ENCODE measurements at regions not wholly inside any gene's neighbourhood (a gene's known extent, or its start where the extent isn't known, plus 50 kb on each side); places are given as distances from the start of the nearest gene placed in this dataset.

DNA sequence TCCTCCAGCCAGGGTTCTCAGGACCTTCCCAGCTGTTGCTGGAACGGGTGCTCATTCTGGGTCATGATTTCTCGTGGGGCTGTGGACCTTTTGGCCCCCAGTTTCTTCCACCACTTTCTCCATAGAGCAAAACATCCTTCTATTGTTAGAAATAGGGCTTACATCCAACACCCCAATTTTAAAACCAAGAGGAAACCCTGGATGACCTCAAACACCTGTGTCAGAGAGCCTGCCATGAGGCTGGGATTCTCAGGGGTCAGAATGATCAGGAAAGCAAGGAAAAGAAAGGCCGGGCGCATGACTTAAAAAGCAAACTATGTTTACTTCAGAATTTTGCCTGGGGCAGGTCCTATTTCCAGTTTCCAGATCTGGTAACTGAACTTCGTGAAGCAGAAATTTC, 307.9 kb upstream of the MEIS1 start:
- Histone ChIP-seq H3K9ac (ENCODE audit: low read depth, low read length, poor library complexity, severe bottlenecking) (no peak overlapping the region), H3K4me3 (ENCODE audit: low read length, poor library complexity, severe bottlenecking) (no peak overlapping the region), H2AFZ (ENCODE audit: low read length) (no peak overlapping the region), H3K9me2 (replicated peaks; ENCODE audit: low read depth, low read length) (no peaks in the 10 kb centered on the region), H3K79me2 (ENCODE audit: insufficient read depth, low read length) (no peaks in the 10 kb centered on the region), H3K9me3 (ENCODE audit: insufficient read depth, low read depth, low read length) (no peaks in the 10 kb centered on the region), H3K4me2 (ENCODE audit: low read depth, low read length, poor library complexity, severe bottlenecking) (no peak overlapping the region), H3K27me3 (ENCODE audit: insufficient read depth, low read length, poor library complexity, severe bottlenecking) (no peaks in the 10 kb centered on the region), H3K36me3 (ENCODE audit: insufficient read depth, low read length) (no peaks in the 10 kb centered on the region), H3F3A (ENCODE audit: low read depth) (no peaks in the 10 kb centered on the region), H3K4me1 (ENCODE audit: insufficient read depth, low read length, poor library complexity, severe bottlenecking) (no peaks in the 10 kb centered on the region), H4K20me1 (ENCODE audit: insufficient read depth, low read length, poor library complexity, severe bottlenecking) (no peaks in the 10 kb centered on the region)
- TF ChIP-seq CTCF (conservative IDR thresholded peaks at IDR 0.05; ENCODE audit: low read length) (no peak), EZH2phosphoT487 (IDR thresholded peaks at IDR 0.05; ENCODE audit: borderline replicate concordance) (no peak)

DNA sequence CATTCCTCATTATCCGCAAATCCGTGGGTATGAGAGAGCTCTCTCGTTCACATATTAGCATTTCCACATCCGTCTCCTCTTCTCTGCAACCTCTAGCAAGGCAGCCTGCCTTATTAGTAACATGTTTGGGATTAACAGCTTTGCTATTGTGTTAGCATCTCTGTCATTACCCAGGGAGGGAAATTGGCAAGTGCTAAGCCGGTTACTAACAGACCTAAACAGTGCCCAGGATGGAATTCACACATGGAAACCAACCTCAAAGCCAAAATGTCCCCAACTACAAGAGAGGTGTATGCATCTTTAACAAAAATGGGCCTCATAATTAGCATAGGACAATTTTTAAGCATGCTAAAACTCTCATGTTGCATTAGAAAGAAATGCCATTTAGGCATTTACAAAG, 309.0 kb upstream of the MEIS1 start:
- Histone ChIP-seq H3K79me2 (ENCODE audit: insufficient read depth, low read length) (no peaks in the 10 kb centered on the region), H3K4me2 (ENCODE audit: low read depth, low read length, poor library complexity, severe bottlenecking) (no peak overlapping the region), H3K9me3 (ENCODE audit: insufficient read depth, low read depth, low read length) (no peaks in the 10 kb centered on the region)

GRCh38 chr2:66122516-66122915, 312.4 kb upstream of the MEIS1 start:
- no peak overlapping the region for H2AFZ ChIP-seq (ENCODE audit: low read length)
- no peaks in the 10 kb centered on the region for H3F3A ChIP-seq (ENCODE audit: low read depth)
- H3K9me3 ChIP-seq (ENCODE audit: insufficient read depth, low read depth, low read length): no peaks in the 10 kb centered on the region
- H3K36me3 ChIP-seq (ENCODE audit: insufficient read depth, low read length): no peaks in the 10 kb centered on the region
- no peaks in the 10 kb centered on the region for H3K79me2 ChIP-seq (ENCODE audit: insufficient read depth, low read length)
- TF ChIP-seq CTCF (conservative IDR thresholded peaks at IDR 0.05; ENCODE audit: low read length) (no peak), EZH2phosphoT487 (IDR thresholded peaks at IDR 0.05; ENCODE audit: borderline replicate concordance) (no peak)
- H3K9ac ChIP-seq (ENCODE audit: low read depth, low read length, poor library complexity, severe bottlenecking): no peak overlapping the region
- no peaks in the 10 kb centered on the region for H3K9me2 ChIP-seq (replicated peaks; ENCODE audit: low read depth, low read length)
- no peak overlapping the region for H3K4me3 ChIP-seq (ENCODE audit: low read length, poor library complexity, severe bottlenecking)
- no peaks in the 10 kb centered on the region for H3K4me1 ChIP-seq (ENCODE audit: insufficient read depth, low read length, poor library complexity, severe bottlenecking)
- H3K27me3 ChIP-seq (ENCODE audit: insufficient read depth, low read length, poor library complexity, severe bottlenecking): no peaks in the 10 kb centered on the region
- no peaks in the 10 kb centered on the region for H4K20me1 ChIP-seq (ENCODE audit: insufficient read depth, low read length, poor library complexity, severe bottlenecking)
- H3K4me2 ChIP-seq (ENCODE audit: low read depth, low read length, poor library complexity, severe bottlenecking): no peak overlapping the region

More for the DNA sequence above, 309.0 kb upstream of the MEIS1 start:
- no peaks in the 10 kb centered on the region for H3K36me3 ChIP-seq (ENCODE audit: insufficient read depth, low read length)
- no peaks in the 10 kb centered on the region for H3F3A ChIP-seq (ENCODE audit: low read depth)
- no peak for TF ChIP-seq EZH2phosphoT487 (IDR thresholded peaks at IDR 0.05; ENCODE audit: borderline replicate concordance)
- TF ChIP-seq CTCF (conservative IDR thresholded peaks at IDR 0.05; ENCODE audit: low read length): no peak
- H3K4me3 ChIP-seq (ENCODE audit: low read length, poor library complexity, severe bottlenecking): no peak overlapping the region
- H3K4me1 ChIP-seq (ENCODE audit: insufficient read depth, low read length, poor library complexity, severe bottlenecking): no peaks in the 10 kb centered on the region
- no peaks in the 10 kb centered on the region for H3K9me2 ChIP-seq (replicated peaks; ENCODE audit: low read depth, low read length)
- no peak overlapping the region for H2AFZ ChIP-seq (ENCODE audit: low read length)
- H3K9ac ChIP-seq (ENCODE audit: low read depth, low read length, poor library complexity, severe bottlenecking): no peak overlapping the region
- H4K20me1 ChIP-seq (ENCODE audit: insufficient read depth, low read length, poor library complexity, severe bottlenecking): no peaks in the 10 kb centered on the region
- H3K27me3 ChIP-seq (ENCODE audit: insufficient read depth, low read length, poor library complexity, severe bottlenecking): no peaks in the 10 kb centered on the region

Data from Loucy (cell line).